WI38 (cell line): ENCODE measurements at regions not wholly inside any gene's neighbourhood (a gene's known extent, or its start where the extent isn't known, plus 50 kb on each side); places are given as distances from the start of the nearest gene placed in this dataset.
"Not testable (repeated sequence)": the region's sequence is repeated elsewhere in the genome, so short reads cannot be mapped to it uniquely, and the experiment has no call there.

ENCODE experiments used
- H3K4me3 ChIP-seq: 2 replicates; pipeline ENCODE4 v1.5.1; 2011; ENCODE audit warnings: low read depth, mild to moderate bottlenecking, control low read depth, low read length
- TF ChIP-seq, protein P1 (sequence below): IDR thresholded peaks from 2 replicates; pipeline ENCODE4 v1.5.1; 2012; ENCODE audit warnings: low read depth, mild to moderate bottlenecking, control low read depth, low read length

DNA sequence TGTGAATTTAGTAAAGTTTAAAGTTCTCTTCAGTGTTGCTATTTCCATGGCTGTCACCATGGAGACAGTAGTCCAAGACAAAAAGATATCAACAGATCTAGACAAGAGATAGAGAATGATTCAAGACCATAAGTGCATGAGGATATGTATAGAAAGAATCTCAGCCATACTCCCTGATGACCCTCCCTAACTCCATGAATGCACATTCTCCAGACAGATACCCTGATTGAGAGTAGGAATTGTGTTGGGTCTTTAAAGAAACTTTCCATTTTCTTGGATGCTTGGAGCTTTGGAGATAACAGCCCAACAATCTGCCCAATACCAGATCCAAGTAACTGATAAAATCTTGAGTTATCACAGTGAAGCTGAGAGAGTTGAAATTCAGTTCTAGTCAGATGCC, 1601.2 kb upstream of the CELF4 start:
- TF ChIP-seq, protein P1, sequence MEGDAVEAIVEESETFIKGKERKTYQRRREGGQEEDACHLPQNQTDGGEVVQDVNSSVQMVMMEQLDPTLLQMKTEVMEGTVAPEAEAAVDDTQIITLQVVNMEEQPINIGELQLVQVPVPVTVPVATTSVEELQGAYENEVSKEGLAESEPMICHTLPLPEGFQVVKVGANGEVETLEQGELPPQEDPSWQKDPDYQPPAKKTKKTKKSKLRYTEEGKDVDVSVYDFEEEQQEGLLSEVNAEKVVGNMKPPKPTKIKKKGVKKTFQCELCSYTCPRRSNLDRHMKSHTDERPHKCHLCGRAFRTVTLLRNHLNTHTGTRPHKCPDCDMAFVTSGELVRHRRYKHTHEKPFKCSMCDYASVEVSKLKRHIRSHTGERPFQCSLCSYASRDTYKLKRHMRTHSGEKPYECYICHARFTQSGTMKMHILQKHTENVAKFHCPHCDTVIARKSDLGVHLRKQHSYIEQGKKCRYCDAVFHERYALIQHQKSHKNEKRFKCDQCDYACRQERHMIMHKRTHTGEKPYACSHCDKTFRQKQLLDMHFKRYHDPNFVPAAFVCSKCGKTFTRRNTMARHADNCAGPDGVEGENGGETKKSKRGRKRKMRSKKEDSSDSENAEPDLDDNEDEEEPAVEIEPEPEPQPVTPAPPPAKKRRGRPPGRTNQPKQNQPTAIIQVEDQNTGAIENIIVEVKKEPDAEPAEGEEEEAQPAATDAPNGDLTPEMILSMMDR, result no peak

DNA sequence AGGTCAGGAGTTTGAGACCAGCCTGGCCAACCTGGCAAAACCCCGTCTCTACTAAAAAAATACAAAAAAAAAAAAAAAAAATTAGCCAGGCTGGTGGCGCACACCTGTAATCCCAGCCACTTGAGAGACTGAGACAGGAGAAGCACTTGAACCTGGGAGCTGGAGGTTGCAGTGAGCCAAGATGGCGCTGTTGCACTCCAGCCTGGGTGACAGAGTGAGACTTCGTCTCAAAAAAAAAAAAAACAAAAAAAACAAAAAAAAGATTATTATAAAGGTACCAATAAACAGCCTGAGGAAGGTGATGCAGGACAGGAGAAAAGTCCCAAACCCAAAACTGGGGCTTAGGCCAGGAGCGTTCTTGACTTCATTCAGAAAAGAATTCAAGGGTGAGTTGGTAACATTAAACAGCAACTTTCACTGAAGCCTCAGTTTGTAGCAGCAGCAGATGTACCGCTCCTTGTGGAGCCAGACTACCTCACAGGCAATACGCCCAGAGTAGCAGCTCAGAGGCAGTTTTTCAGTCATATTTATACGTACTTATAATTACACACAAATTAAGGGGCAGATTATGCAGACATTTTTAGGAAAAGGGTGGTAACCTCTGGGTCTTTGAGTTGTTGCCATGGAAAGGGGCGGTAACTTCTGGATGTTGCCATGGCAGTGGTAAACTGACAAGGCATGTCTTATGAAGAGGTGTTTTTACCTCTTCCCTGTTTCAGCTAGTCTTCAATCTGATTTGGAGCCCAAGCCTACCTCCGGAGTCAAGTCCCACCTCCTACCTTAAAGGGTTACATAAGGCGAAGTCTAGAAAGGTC, 1596.6 kb upstream of the CELF4 start:
- H3K4me3 ChIP-seq, result no peak overlapping the region
- TF ChIP-seq, protein P1, result no peak

More for the DNA sequence above, 1601.2 kb upstream of the CELF4 start:
- no peak overlapping the region for H3K4me3 ChIP-seq

DNA sequence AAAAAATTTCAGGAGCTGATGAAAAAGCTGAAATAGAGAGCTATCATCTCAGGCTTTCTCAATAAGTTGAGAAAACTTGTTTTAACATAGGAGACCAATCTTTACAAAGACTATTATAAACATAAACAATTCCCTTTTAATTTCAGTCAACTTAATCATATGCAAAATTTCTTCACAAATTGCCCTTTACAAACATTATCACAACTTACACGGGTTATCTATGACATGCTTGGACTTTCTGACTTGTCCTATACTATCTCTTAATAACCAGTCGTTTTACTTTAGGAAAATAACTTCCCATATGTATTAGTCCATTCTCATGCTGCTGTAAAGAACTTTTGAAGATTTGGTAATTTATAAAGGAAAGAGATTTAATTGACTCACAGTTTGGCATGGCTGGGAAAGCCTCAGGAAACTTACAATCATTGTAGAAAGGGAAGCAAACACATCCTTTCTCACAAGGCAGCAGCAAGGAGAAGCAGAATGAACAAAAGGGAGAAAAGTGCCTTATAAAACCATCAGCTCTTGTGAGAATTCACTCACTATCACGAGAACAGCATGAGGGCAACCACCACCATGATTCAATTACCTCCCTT, 1583.7 kb upstream of the CELF4 start:
- TF ChIP-seq, protein P1, result no peak
- no peak overlapping the region for H3K4me3 ChIP-seq

DNA sequence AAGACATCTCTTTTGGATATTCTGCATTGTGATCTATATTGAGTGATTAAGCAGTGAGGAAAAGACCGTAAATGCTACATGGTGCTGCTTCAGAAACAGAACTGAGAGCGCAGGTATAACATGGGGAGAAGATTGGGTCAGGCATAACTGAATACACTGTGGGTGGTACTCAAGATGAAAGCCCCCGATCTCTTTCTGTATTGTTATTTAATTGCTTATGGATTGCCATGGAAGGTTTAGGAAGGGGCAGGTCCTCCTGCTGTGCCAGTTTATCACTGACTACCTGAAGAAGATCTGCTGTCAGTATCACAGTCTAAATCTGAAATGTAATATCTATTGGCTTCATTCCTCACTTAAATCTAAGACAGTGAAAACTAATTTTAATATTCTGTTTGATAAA, 1568.7 kb upstream of the CELF4 start:
- H3K4me3 ChIP-seq, result no peak overlapping the region
- TF ChIP-seq, protein P1, result no peak

DNA sequence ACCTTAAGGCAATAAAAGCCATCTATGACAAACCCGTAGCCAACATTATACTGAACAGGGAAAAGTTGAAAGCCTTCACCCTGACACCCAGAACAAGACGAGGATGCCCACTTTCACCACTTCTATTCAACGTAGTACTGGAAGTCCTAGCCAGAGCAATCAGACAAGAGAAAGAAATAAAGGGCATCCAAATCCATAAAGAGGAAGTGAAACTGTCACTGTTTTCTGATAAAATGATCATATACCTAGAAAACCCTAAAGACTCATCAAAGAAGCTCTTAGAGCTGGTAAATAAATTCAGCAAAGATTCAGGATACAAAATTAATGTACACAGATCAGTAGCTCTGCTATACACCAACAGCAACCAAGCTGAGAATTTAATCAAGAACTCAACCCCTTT, 1561.9 kb upstream of the CELF4 start:
- not testable (repeated sequence) for H3K4me3 ChIP-seq

DNA sequence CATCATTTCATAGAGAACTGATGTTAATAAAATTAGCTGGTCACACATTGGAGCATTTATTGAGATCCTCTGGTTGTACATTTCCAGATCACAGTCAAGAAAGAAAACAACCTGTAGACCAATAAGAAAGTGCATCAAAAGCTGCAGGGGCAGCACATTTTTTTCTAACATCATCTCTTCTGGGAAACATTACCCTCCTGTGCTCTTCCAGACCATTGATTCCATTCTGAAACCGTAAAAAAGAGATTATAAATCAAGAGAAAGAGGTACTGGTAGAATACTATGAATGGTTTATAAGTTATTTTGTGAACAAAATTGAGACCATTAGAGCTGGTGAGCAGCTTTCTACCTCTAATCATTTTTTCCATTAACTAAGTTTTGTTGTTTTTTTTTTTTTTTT, 1548.2 kb upstream of the CELF4 start:
- TF ChIP-seq, protein P1, result no peak
- no peak overlapping the region for H3K4me3 ChIP-seq

DNA sequence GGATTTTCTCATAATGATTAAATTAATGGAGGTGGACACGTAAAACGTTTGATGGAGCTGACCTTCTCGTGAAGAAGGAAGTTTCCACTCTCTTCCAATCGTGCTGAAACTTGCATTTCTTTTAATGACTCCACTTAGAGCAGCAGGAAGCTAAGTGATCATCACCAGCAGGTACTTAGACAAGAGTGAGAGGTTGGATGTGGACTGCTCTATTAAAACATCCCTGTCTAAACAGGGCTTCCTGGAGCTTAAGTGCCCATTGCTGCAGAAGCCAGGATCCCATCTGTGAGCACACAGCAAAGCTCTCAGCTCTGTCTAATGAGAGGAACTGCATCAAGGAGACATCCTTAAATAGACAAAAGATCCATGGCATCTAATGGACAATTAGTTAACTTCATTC, 1539.5 kb upstream of the CELF4 start:
- TF ChIP-seq, protein P1, result no peak
- H3K4me3 ChIP-seq, result no peak overlapping the region

DNA sequence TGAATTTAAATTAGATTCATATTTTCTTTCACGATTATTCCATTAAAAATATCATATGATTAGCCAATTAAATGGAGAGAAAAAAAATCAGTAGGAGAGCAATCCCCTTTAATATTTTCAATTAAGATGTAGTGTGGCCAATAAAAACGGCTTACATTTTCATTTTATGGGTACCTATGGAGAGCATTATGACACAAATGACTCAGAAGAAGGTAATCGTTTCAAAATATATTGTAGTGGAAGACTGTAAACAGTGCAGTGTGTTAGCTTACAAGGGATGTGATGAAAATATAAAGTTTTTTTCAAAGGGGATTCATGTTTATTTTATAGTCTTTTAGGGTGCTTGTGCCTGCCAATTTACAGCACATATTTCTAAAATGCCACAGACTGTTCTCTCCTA, 1507.4 kb upstream of the CELF4 start:
- TF ChIP-seq, protein P1, result no peak
- no peak overlapping the region for H3K4me3 ChIP-seq
